ENCODE measurements at regions not wholly inside any gene's neighbourhood (a gene's known extent, or its start where the extent isn't known, plus 50 kb on each side); places are given as distances from the start of the nearest gene placed in this dataset.
A peak's percentile ranks its signal among the peaks of the same experiment; 100 is the strongest.

DNA sequence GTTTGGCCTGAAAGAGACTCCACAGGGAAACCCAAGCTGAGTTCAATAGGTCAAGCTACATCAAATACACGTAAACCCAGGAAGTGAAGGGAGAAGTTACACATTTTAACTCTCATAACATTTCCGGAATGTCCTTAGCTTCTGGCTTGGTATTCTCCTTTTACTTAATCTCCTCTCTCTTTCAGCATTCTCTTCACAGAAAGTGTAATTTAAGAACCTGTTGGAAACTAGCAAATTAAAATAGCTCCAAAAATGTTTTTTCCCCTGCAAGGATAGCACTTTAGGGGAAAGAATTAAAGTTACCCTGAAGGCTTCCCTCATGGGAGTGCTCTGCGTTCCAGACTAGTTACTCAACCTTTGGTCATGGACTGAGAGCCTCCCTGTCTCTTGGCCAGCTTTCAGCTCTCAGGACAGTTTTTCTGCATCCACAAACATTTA, 292.7 kb upstream of the TARS1 start:
- Histone ChIP-seq H3K4me1 (ENCODE audit: control insufficient read depth in 1 of 2, insufficient read depth in 2 of 2, low read length in 2 of 2) (no peaks in the 10 kb centered on the region), H2BK120ac (ENCODE audit: insufficient read depth, low read length, poor library complexity) (no peak overlapping the region), H3K4me2 (ENCODE audit: low read length) (no peak overlapping the region), H2BK12ac (ENCODE audit: low read length) (no peak overlapping the region), H3K4me3 (ENCODE audit: low read depth, low read length) (no peak overlapping the region), H3K4ac (ENCODE audit: low read depth, low read length) (no peak overlapping the region), H3K27me3 (ENCODE audit: insufficient read depth, low read length) (no peaks in the 10 kb centered on the region), H2BK5ac (ENCODE audit: low read depth, low read length, poor library complexity) (no peak overlapping the region), H3K9ac (ENCODE audit: low read length) (no peak overlapping the region), H3K23ac (ENCODE audit: low read length) (no peak overlapping the region), H3K14ac (ENCODE audit: low read length) (no peak overlapping the region), H3K79me2 (ENCODE audit: control insufficient read depth, insufficient read depth, low read length, poor library complexity) (no peaks in the 10 kb centered on the region), H4K12ac (ENCODE audit: low read depth, low read length) (no peak overlapping the region), H4K91ac (ENCODE audit: low read depth, low read length) (no peak overlapping the region), H2AK5ac (ENCODE audit: low read length) (no peak overlapping the region), H3K27ac (ENCODE audit: low read depth, low read length) (peak overlapping the region; percentile 46), H2AFZ (ENCODE audit: insufficient read depth, low read length, poor library complexity) (no peak overlapping the region), H3K9me3 (ENCODE audit: insufficient read depth, low read depth, low read length) (no peaks in the 10 kb centered on the region), H4K8ac (ENCODE audit: low read depth, low read length) (no peak overlapping the region), H3K18ac (ENCODE audit: low read length) (no peak overlapping the region), H3K36me3 (ENCODE audit: control insufficient read depth in 1 of 2, insufficient read depth in 2 of 2, low read length in 2 of 2) (no peaks in the 10 kb centered on the region), H3K79me1 (ENCODE audit: low read length) (no peaks in the 10 kb centered on the region)
- no CpG with 5 or more reads among the region's 3 CpGs for WGBS (ENCODE audit: extremely low coverage, insufficient coverage, insufficient read length)
- DNase-seq: peak; percentile 45 to 74

DNA sequence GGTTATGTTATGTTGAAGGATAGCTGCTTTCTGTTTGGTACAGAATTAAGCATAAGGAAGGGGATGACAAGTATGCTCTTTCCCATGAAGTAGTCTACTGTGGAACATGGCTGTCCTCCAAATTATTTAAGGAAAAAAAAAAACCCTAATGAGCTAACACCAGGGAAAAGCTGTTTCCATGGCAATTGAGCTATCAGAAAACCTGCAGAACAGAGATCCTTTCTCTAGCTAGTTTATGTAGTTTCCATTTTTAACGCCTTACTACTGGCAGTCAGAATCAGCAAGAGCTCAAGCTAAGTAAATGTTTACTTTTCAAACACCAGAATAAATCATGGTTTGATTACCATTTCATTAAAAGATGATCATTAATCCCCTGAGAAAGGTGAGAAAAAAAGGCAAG, 287.4 kb upstream of the TARS1 start:
- Histone ChIP-seq H3K27me3 (ENCODE audit: insufficient read depth, low read length) (no peaks in the 10 kb centered on the region), H4K8ac (ENCODE audit: low read depth, low read length) (no peak overlapping the region), H2BK12ac (ENCODE audit: low read length) (no peak overlapping the region), H4K91ac (ENCODE audit: low read depth, low read length) (no peak overlapping the region), H3K79me1 (ENCODE audit: low read length) (no peaks in the 10 kb centered on the region), H2AK5ac (ENCODE audit: low read length) (no peak overlapping the region), H3K23ac (ENCODE audit: low read length) (no peak overlapping the region), H3K14ac (ENCODE audit: low read length) (no peak overlapping the region), H3K4me1 (ENCODE audit: control insufficient read depth in 1 of 2, insufficient read depth in 2 of 2, low read length in 2 of 2) (no peaks in the 10 kb centered on the region), H3K4me3 (ENCODE audit: low read depth, low read length) (no peak overlapping the region), H2AFZ (ENCODE audit: insufficient read depth, low read length, poor library complexity) (no peak overlapping the region), H3K4ac (ENCODE audit: low read depth, low read length) (no peak overlapping the region), H3K4me2 (ENCODE audit: low read length) (no peak overlapping the region), H3K9me3 (ENCODE audit: insufficient read depth, low read depth, low read length) (no peaks in the 10 kb centered on the region), H3K18ac (ENCODE audit: low read length) (no peak overlapping the region), H3K79me2 (ENCODE audit: control insufficient read depth, insufficient read depth, low read length, poor library complexity) (no peaks in the 10 kb centered on the region), H3K36me3 (ENCODE audit: control insufficient read depth in 1 of 2, insufficient read depth in 2 of 2, low read length in 2 of 2) (no peaks in the 10 kb centered on the region), H3K9ac (ENCODE audit: low read length) (no peak overlapping the region), H2BK120ac (ENCODE audit: insufficient read depth, low read length, poor library complexity) (no peak overlapping the region), H3K27ac (ENCODE audit: low read depth, low read length) (no peak overlapping the region), H2BK5ac (ENCODE audit: low read depth, low read length, poor library complexity) (no peak overlapping the region), H4K12ac (ENCODE audit: low read depth, low read length) (no peak overlapping the region)
- no CpG with 5 or more reads among the region's 1 CpG for WGBS (ENCODE audit: extremely low coverage, insufficient coverage, insufficient read length)
- no peak for DNase-seq

DNA sequence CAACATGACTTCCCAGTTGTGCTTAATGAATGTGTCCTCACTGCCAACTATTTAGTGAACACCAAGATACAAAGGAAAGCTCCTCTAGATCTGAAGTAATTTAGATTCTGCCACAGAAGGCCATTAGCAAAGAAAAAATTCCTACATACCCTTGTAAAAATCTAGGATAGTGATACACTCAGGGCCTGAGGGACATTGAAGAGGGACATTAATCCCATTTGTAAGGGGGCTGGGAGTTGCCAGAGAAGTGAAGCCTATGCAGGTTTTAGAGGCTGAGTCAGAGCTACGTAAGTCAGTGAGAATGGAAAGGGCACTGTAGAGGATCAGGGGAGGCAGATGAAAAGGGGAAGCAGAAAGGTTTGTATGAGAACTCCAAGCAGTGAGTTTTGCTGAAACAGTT, 286.9 kb upstream of the TARS1 start:
- no peak overlapping the region for H4K12ac ChIP-seq (ENCODE audit: low read depth, low read length)
- H2BK120ac ChIP-seq (ENCODE audit: insufficient read depth, low read length, poor library complexity): no peak overlapping the region
- no peaks in the 10 kb centered on the region for H3K79me1 ChIP-seq (ENCODE audit: low read length)
- no peaks in the 10 kb centered on the region for H3K36me3 ChIP-seq (ENCODE audit: control insufficient read depth in 1 of 2, insufficient read depth in 2 of 2, low read length in 2 of 2)
- H3K27me3 ChIP-seq (ENCODE audit: insufficient read depth, low read length): no peaks in the 10 kb centered on the region
- H3K9ac ChIP-seq (ENCODE audit: low read length): no peak overlapping the region
- no peak overlapping the region for H4K91ac ChIP-seq (ENCODE audit: low read depth, low read length)
- H3K14ac ChIP-seq (ENCODE audit: low read length): no peak overlapping the region
- H2AK5ac ChIP-seq (ENCODE audit: low read length): no peak overlapping the region
- H3K4me3 ChIP-seq (ENCODE audit: low read depth, low read length): no peak overlapping the region
- H3K4me2 ChIP-seq (ENCODE audit: low read length): no peak overlapping the region
- H3K4ac ChIP-seq (ENCODE audit: low read depth, low read length): no peak overlapping the region
- H3K18ac ChIP-seq (ENCODE audit: low read length): no peak overlapping the region
- no peak overlapping the region for H3K27ac ChIP-seq (ENCODE audit: low read depth, low read length)
- H3K9me3 ChIP-seq (ENCODE audit: insufficient read depth, low read depth, low read length): no peaks in the 10 kb centered on the region
- no CpG with 5 or more reads among the region's 1 CpG for WGBS (ENCODE audit: extremely low coverage, insufficient coverage, insufficient read length)
- H3K23ac ChIP-seq (ENCODE audit: low read length): no peak overlapping the region
- no peaks in the 10 kb centered on the region for H3K4me1 ChIP-seq (ENCODE audit: control insufficient read depth in 1 of 2, insufficient read depth in 2 of 2, low read length in 2 of 2)
- H2AFZ ChIP-seq (ENCODE audit: insufficient read depth, low read length, poor library complexity): no peak overlapping the region
- H4K8ac ChIP-seq (ENCODE audit: low read depth, low read length): no peak overlapping the region
- no peak overlapping the region for H2BK12ac ChIP-seq (ENCODE audit: low read length)
- H3K79me2 ChIP-seq (ENCODE audit: control insufficient read depth, insufficient read depth, low read length, poor library complexity): no peaks in the 10 kb centered on the region
- H2BK5ac ChIP-seq (ENCODE audit: low read depth, low read length, poor library complexity): no peak overlapping the region
- peak; percentile 52 to 69 for DNase-seq

DNA sequence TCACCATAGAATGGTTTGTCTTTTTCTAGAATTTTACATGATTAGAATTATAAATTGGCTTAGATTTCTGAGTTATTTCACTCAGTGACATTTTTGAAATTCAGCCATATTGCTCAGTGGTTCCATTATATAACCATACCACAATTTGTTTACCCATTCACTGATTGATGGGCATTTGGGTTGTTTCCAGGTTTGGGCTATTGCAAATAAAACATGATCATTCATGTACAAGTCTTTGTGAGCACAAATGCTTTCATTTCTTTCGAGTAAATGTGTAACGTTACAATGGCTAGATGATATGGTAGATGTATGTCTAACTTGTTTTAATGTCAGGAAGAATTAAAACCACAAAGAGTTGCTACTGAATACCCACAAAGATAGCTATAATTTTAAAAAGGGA, 279.9 kb upstream of the TARS1 start:
- H4K12ac ChIP-seq (ENCODE audit: low read depth, low read length): no peak overlapping the region
- no peaks in the 10 kb centered on the region for H3K79me1 ChIP-seq (ENCODE audit: low read length)
- no peak overlapping the region for H4K8ac ChIP-seq (ENCODE audit: low read depth, low read length)
- no peak overlapping the region for H3K23ac ChIP-seq (ENCODE audit: low read length)
- H3K4me3 ChIP-seq (ENCODE audit: low read depth, low read length): no peak overlapping the region
- no peak overlapping the region for H2BK12ac ChIP-seq (ENCODE audit: low read length)
- H3K14ac ChIP-seq (ENCODE audit: low read length): no peak overlapping the region
- no peaks in the 10 kb centered on the region for H3K79me2 ChIP-seq (ENCODE audit: control insufficient read depth, insufficient read depth, low read length, poor library complexity)
- H2BK5ac ChIP-seq (ENCODE audit: low read depth, low read length, poor library complexity): no peak overlapping the region
- no peak overlapping the region for H2BK120ac ChIP-seq (ENCODE audit: insufficient read depth, low read length, poor library complexity)
- WGBS (ENCODE audit: extremely low coverage, insufficient coverage, insufficient read length): no CpG with 5 or more reads among the region's 2 CpGs
- H3K9me3 ChIP-seq (ENCODE audit: insufficient read depth, low read depth, low read length): no peaks in the 10 kb centered on the region
- no peaks in the 10 kb centered on the region for H3K4me1 ChIP-seq (ENCODE audit: control insufficient read depth in 1 of 2, insufficient read depth in 2 of 2, low read length in 2 of 2)
- no peak overlapping the region for H3K4ac ChIP-seq (ENCODE audit: low read depth, low read length)
- no peak overlapping the region for H4K91ac ChIP-seq (ENCODE audit: low read depth, low read length)
- H2AK5ac ChIP-seq (ENCODE audit: low read length): no peak overlapping the region
- DNase-seq: no peak
- no peak overlapping the region for H3K27ac ChIP-seq (ENCODE audit: low read depth, low read length)
- no peak overlapping the region for H2AFZ ChIP-seq (ENCODE audit: insufficient read depth, low read length, poor library complexity)
- H3K9ac ChIP-seq (ENCODE audit: low read length): no peak overlapping the region
- no peak overlapping the region for H3K18ac ChIP-seq (ENCODE audit: low read length)
- H3K4me2 ChIP-seq (ENCODE audit: low read length): no peak overlapping the region
- H3K27me3 ChIP-seq (ENCODE audit: insufficient read depth, low read length): no peaks in the 10 kb centered on the region
- H3K36me3 ChIP-seq (ENCODE audit: control insufficient read depth in 1 of 2, insufficient read depth in 2 of 2, low read length in 2 of 2): no peaks in the 10 kb centered on the region
